ENCODE measurements at regions not wholly inside any gene's neighbourhood (a gene's known extent, or its start where the extent isn't known, plus 50 kb on each side); places are given as distances from the start of the nearest gene placed in this dataset.

DNA sequence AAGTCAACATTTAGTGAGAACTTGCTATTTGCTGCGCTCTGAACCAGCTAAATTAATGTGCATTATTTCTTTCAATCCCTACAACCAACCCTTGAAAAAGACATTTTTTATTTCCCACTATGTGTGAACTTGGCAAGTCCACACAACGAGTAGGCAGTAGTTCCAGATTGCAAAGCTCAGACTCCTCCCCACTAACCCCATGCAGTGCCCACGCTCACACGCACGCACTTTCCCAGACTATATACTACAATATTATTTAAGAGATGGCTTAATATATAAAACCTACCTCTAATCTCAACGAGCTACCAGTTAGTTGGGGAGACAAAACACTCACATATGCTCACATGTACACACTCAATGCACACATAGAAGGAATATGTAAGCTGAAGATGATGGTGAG is 671.2 kb downstream of the LMO4 start:
- TF ChIP-seq, protein P1, sequence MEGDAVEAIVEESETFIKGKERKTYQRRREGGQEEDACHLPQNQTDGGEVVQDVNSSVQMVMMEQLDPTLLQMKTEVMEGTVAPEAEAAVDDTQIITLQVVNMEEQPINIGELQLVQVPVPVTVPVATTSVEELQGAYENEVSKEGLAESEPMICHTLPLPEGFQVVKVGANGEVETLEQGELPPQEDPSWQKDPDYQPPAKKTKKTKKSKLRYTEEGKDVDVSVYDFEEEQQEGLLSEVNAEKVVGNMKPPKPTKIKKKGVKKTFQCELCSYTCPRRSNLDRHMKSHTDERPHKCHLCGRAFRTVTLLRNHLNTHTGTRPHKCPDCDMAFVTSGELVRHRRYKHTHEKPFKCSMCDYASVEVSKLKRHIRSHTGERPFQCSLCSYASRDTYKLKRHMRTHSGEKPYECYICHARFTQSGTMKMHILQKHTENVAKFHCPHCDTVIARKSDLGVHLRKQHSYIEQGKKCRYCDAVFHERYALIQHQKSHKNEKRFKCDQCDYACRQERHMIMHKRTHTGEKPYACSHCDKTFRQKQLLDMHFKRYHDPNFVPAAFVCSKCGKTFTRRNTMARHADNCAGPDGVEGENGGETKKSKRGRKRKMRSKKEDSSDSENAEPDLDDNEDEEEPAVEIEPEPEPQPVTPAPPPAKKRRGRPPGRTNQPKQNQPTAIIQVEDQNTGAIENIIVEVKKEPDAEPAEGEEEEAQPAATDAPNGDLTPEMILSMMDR (conservative IDR thresholded peaks at IDR 0.05; ENCODE audit: low read depth, low read length) = no peak
- no peak for TF ChIP-seq EZH2 (IDR thresholded peaks at IDR 0.05; ENCODE audit: low read length, unreplicated experiment)
- no peak for TF ChIP-seq EZH2phosphoT487 (IDR thresholded peaks at IDR 0.05; ENCODE audit: borderline replicate concordance, low read length)

Measured in PC-3 (cell line).